GM23338 (cell line): ENCODE measurements at regions not wholly inside any gene's neighbourhood (a gene's known extent, or its start where the extent isn't known, plus 50 kb on each side); places are given as distances from the start of the nearest gene placed in this dataset.

Source experiments
- ATAC-seq: fragments of 200-7000 bp; cut with Tn5 transposase; 3 replicates; pipeline ENCODE4 v1.9.1; 2020
- DNase-seq: peaks from one replicate; pipeline ENCODE4 v3.0.0-alpha.2; 2015; ENCODE audit warnings: low spot score
- H2AFZ ChIP-seq: fragments of 200-600 bp; sonication (generic); 2 replicates; pipeline ENCODE4 v1.8.0; 2016; ENCODE audit warnings: antibody characterized with exemption, mild to moderate bottlenecking, moderate library complexity
- H3F3A ChIP-seq: fragments of 200-600 bp; sonication (generic); replicated peaks from 2 replicates; pipeline ENCODE4 v1.8.0; 2017; ENCODE audit warnings: antibody characterized with exemption, mixed run types, low read depth
- H3K27ac ChIP-seq: fragments of 200-600 bp; sonication (generic); 2 replicates; pipeline ENCODE4 v1.6.1; 2016; ENCODE audit warnings: low read depth
- H3K27me3 ChIP-seq: fragments of 200-600 bp; sonication (generic); 2 replicates; pipeline ENCODE4 v1.8.0; 2016; ENCODE audit warnings: mild to moderate bottlenecking, mixed run types, moderate library complexity; ENCODE audit not compliant: insufficient read depth
- H3K36me3 ChIP-seq: fragments of 200-600 bp; sonication (generic); 2 replicates; pipeline ENCODE4 v1.8.0; 2016; ENCODE audit warnings: mild to moderate bottlenecking; ENCODE audit not compliant: insufficient read depth
- H3K4me1 ChIP-seq: fragments of 200-600 bp; sonication (generic); 2 replicates; pipeline ENCODE4 v1.8.0; 2016; ENCODE audit warnings: mild to moderate bottlenecking, moderate library complexity; ENCODE audit not compliant: insufficient read depth
- H3K4me2 ChIP-seq: fragments of 200-600 bp; sonication (generic); 2 replicates; pipeline ENCODE4 v1.7.1; 2017; ENCODE audit warnings: mixed run types
- H3K4me3 ChIP-seq: fragments of 200-600 bp; sonication (generic); 2 replicates; pipeline ENCODE4 v1.6.1; 2016; ENCODE audit warnings: mixed run types
- H3K79me2 ChIP-seq: fragments of 200-600 bp; sonication (generic); replicated peaks from 2 replicates; pipeline ENCODE4 v1.8.0; 2017; ENCODE audit warnings: mild to moderate bottlenecking; ENCODE audit not compliant: insufficient read depth
- H3K9me2 ChIP-seq: fragments of 200-600 bp; sonication (generic); 2 replicates; pipeline ENCODE4 v1.8.0; 2017; ENCODE audit not compliant: insufficient read depth
- H4K20me1 ChIP-seq: fragments of 200-600 bp; sonication (generic); replicated peaks from 2 replicates; pipeline ENCODE4 v1.8.0; 2017; ENCODE audit warnings: mild to moderate bottlenecking; ENCODE audit not compliant: insufficient read depth
- H3K27ac Mint-ChIP-seq: 2 replicates; pipeline ENCODE4 v1.8.0; 2020; ENCODE audit warnings: inconsistent platforms, mild to moderate bottlenecking, moderate library complexity, mixed read lengths
- H3K27me3 Mint-ChIP-seq: 3 replicates; pipeline ENCODE4 v1.8.0; 2022; ENCODE audit warnings: low read depth, mild to moderate bottlenecking, moderate library complexity, mixed read lengths, inconsistent platforms; ENCODE audit not compliant: insufficient read depth, poor library complexity
- H3K36me3 Mint-ChIP-seq: 3 replicates; pipeline ENCODE4 v1.8.0; 2021; ENCODE audit warnings: low read depth, mild to moderate bottlenecking, inconsistent platforms, moderate library complexity, mixed read lengths
- H3K4me1 Mint-ChIP-seq: 3 replicates; pipeline ENCODE4 v1.8.0; 2020; ENCODE audit warnings: mild to moderate bottlenecking, inconsistent platforms, mixed read lengths
- H3K4me3 Mint-ChIP-seq: 3 replicates; pipeline ENCODE4 v1.8.0; 2021; ENCODE audit warnings: moderate library complexity, mild to moderate bottlenecking, inconsistent platforms, mixed read lengths
- H3K9me3 Mint-ChIP-seq: 3 replicates; pipeline ENCODE4 v1.8.0; 2020; ENCODE audit warnings: moderate library complexity, mild to moderate bottlenecking, inconsistent platforms, mixed read lengths
- CTCF ChIP-seq, 2 experiments: fragments of 200-600 bp in 1 of 2; sonication (generic) in 1 of 2; conservative IDR thresholded peaks; 2 replicates each; pipeline versions ENCODE4 v1.5.1 to v1.6.1; 2016 to 2017; ENCODE audit warnings: antibody characterized with exemption in 2 of 2, low read depth in 2 of 2, mild to moderate bottlenecking in 2 of 2, moderate library complexity in 1 of 2
- ETS1 ChIP-seq: IDR thresholded peaks from 2 replicates; pipeline ENCODE4 v1.6.1; 2016; ENCODE audit warnings: antibody characterized with exemption
- EZH2phosphoT487 ChIP-seq: fragments of 200-600 bp; sonication (generic); IDR thresholded peaks from one replicate; pipeline ENCODE4 v1.8.1; 2018; ENCODE audit warnings: antibody characterized with exemption; ENCODE audit not compliant: unreplicated experiment
- JUNB ChIP-seq: IDR thresholded peaks from one replicate; pipeline ENCODE4 v1.6.1; 2016; ENCODE audit warnings: antibody characterized with exemption; ENCODE audit not compliant: unreplicated experiment
- NANOG ChIP-seq: IDR thresholded peaks from 2 replicates; pipeline ENCODE4 v1.6.1; 2016; ENCODE audit warnings: antibody characterized with exemption, borderline replicate concordance
- POLR2AphosphoS5 ChIP-seq: IDR thresholded peaks from 2 replicates; pipeline ENCODE4 v1.6.1; 2016; ENCODE audit warnings: antibody characterized with exemption, low read depth
- STAT1 ChIP-seq: IDR thresholded peaks from one replicate; pipeline ENCODE4 v1.6.1; 2016; ENCODE audit warnings: antibody characterized with exemption; ENCODE audit not compliant: unreplicated experiment
- ZNF331 ChIP-seq: fragments of 250-450 bp; sonication (Bioruptor Pico); IDR thresholded peaks from 2 replicates; pipeline ENCODE4 v1.5.0; 2020; ENCODE audit warnings: low read depth, mild to moderate bottlenecking, moderate library complexity
- TF ChIP-seq, protein P1 (sequence below): IDR thresholded peaks from one replicate; pipeline ENCODE4 v1.6.1; 2018; ENCODE audit warnings: antibody characterized with exemption; ENCODE audit not compliant: unreplicated experiment

- Mint-ChIP-seq H3K4me3 (no peak overlapping the region), H3K9me3 (peaks cover 3% of the 10 kb centered on the region; the same call in 2 of the 3 replicates), H3K36me3 (no peaks in the 10 kb centered on the region), H3K27ac (no peak overlapping the region), H3K27me3 (no peaks in the 10 kb centered on the region), H3K4me1 (peaks cover 9% of the 10 kb centered on the region)
- Histone ChIP-seq H3K4me2 (no peak overlapping the region), H3K27me3 (no peaks in the 10 kb centered on the region), H2AFZ (no peak overlapping the region), H3K36me3 (no peaks in the 10 kb centered on the region), H3K4me3 (no peak overlapping the region), H3F3A (no peaks in the 10 kb centered on the region), H3K9me2 (peaks cover 9% of the 10 kb centered on the region; the same call in 1 of the 2 replicates), H3K4me1 (peaks cover 7% of the 10 kb centered on the region), H4K20me1 (no peaks in the 10 kb centered on the region), H3K27ac (no peak overlapping the region), H3K79me2 (no peaks in the 10 kb centered on the region)
- TF ChIP-seq CTCF (conservative IDR thresholded peaks at IDR 0.05; ENCODE audit: low read depth in 2 of 2) (no peak), NANOG (no peak), POLR2AphosphoS5 (no peak), ZNF331 (no peak), EZH2phosphoT487 (no peak), STAT1 (no peak)
- TF ChIP-seq, protein P1, sequence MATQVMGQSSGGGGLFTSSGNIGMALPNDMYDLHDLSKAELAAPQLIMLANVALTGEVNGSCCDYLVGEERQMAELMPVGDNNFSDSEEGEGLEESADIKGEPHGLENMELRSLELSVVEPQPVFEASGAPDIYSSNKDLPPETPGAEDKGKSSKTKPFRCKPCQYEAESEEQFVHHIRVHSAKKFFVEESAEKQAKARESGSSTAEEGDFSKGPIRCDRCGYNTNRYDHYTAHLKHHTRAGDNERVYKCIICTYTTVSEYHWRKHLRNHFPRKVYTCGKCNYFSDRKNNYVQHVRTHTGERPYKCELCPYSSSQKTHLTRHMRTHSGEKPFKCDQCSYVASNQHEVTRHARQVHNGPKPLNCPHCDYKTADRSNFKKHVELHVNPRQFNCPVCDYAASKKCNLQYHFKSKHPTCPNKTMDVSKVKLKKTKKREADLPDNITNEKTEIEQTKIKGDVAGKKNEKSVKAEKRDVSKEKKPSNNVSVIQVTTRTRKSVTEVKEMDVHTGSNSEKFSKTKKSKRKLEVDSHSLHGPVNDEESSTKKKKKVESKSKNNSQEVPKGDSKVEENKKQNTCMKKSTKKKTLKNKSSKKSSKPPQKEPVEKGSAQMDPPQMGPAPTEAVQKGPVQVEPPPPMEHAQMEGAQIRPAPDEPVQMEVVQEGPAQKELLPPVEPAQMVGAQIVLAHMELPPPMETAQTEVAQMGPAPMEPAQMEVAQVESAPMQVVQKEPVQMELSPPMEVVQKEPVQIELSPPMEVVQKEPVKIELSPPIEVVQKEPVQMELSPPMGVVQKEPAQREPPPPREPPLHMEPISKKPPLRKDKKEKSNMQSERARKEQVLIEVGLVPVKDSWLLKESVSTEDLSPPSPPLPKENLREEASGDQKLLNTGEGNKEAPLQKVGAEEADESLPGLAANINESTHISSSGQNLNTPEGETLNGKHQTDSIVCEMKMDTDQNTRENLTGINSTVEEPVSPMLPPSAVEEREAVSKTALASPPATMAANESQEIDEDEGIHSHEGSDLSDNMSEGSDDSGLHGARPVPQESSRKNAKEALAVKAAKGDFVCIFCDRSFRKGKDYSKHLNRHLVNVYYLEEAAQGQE, result no peak
- no peak for DNase-seq
- ATAC-seq, result no peak
These were observed 694.5 kb downstream of the VRK1 start for GRCh38 chr14:97491697-97492096.

DNA sequence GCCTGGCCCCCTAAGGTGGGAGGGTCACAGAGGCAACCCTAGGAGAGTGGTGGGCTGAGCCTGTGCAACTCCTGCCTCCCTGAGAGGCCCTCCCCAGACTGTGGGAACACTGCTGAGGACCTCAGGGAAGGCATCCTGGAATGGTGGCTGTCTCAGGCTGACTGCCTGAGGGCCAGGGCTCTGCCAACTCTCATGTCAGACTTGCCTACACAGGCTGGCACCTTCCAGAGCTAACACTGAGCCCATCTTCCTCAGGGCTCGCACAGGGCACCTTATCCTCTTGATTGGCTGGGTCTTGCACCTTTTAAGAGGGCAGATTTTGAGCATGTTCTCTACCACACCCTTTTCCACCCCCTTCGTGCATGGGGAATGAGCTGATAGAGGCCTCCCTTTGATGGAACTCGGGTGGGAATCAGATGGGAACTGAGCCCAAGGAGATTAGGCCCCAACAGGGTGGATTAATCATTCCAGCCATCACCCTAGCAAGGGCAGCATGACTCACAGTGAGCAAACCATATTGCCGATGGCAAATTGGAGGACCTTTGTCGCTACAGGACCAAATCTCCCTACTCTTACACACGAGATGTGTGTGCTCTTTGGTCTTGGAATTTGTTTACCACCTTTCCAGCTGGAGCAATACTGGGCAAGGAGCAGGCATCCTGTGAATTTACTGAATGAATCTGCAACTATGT, 702.8 kb downstream of the VRK1 start:
- ATAC-seq, result no peak
- H3F3A ChIP-seq, result no peaks in the 10 kb centered on the region
- no peak overlapping the region for H2AFZ ChIP-seq
- H3K27me3 ChIP-seq, result no peaks in the 10 kb centered on the region
- H3K4me3 Mint-ChIP-seq, result no peak overlapping the region
- no peak overlapping the region for H3K27ac Mint-ChIP-seq
- no peaks in the 10 kb centered on the region for H3K36me3 Mint-ChIP-seq
- no peak for DNase-seq
- no peaks in the 10 kb centered on the region; the same call in 2 of the 3 replicates for H3K9me3 Mint-ChIP-seq
- H3K9me2 ChIP-seq, result peaks cover 9% of the 10 kb centered on the region
- no peak overlapping the region for H3K4me2 ChIP-seq
- H3K79me2 ChIP-seq, result no peaks in the 10 kb centered on the region
- H3K36me3 ChIP-seq, result no peaks in the 10 kb centered on the region
- H3K27me3 Mint-ChIP-seq, result no peaks in the 10 kb centered on the region
- peaks cover 14% of the 10 kb centered on the region for H3K4me1 Mint-ChIP-seq
- H3K27ac ChIP-seq, result no peak overlapping the region
- H4K20me1 ChIP-seq, result no peaks in the 10 kb centered on the region
- H3K4me1 ChIP-seq, result peaks cover 9% of the 10 kb centered on the region
- no peak overlapping the region for H3K4me3 ChIP-seq
- TF ChIP-seq, protein P1, result no peak
- TF ChIP-seq ZNF331 (no peak), JUNB (no peak), POLR2AphosphoS5 (no peak), STAT1 (no peak), ETS1 (no peak), NANOG (no peak), CTCF (conservative IDR thresholded peaks at IDR 0.05; ENCODE audit: low read depth in 2 of 2) (no peak), EZH2phosphoT487 (no peak)
